Activated T-cell treated with anti-CD3 and anti-CD28 coated beads for 24 hours (primary cell): ENCODE measurements at regions not wholly inside any gene's neighbourhood (a gene's known extent, or its start where the extent isn't known, plus 50 kb on each side); places are given as distances from the start of the nearest gene placed in this dataset.
A peak's percentile ranks its signal among the peaks of the same experiment; 100 is the strongest.

Experiments
- DNase-seq: peaks from one replicate; pipeline ENCODE4 v3.0.0-alpha.2; 2020; ENCODE audit warnings: low read depth

- DNase-seq, result no peak
These were observed 75.1 kb downstream of the LINGO1 start for GRCh38 chr15:77557564-77557963.

- no peak for DNase-seq
These were observed 75.6 kb downstream of the LINGO1 start for GRCh38 chr15:77557144-77557543.

GRCh38 chr15:77556622-77557021, 76.1 kb downstream of the LINGO1 start:
- DNase-seq, result no peak

GRCh38 chr15:77555232-77555631, 77.5 kb downstream of the LINGO1 start:
- DNase-seq, result no peak

GRCh38 chr15:77554306-77555080, 78.2 kb downstream of the LINGO1 start:
- no peak for DNase-seq

GRCh38 chr15:77553695-77554094, 79.0 kb downstream of the LINGO1 start:
- no peak for DNase-seq

GRCh38 chr15:77553257-77553656, 79.5 kb downstream of the LINGO1 start:
- no peak for DNase-seq

GRCh38 chr15:77552066-77552465, 80.6 kb downstream of the LINGO1 start:
- DNase-seq, result no peak

- no peak for DNase-seq
These were observed 82.1 kb downstream of the LINGO1 start for GRCh38 chr15:77550301-77551251.

- no peak for DNase-seq
These were observed 83.0 kb downstream of the LINGO1 start for GRCh38 chr15:77549576-77550288.

GRCh38 chr15:77548589-77549557, 83.8 kb downstream of the LINGO1 start:
- DNase-seq, result no peak

GRCh38 chr15:77547801-77548588, 84.7 kb downstream of the LINGO1 start:
- DNase-seq, result no peak

GRCh38 chr15:77546870-77547269, 85.8 kb downstream of the LINGO1 start:
- DNase-seq, result no peak

GRCh38 chr15:77546050-77546501, 86.6 kb downstream of the LINGO1 start:
- DNase-seq, result no peak

- DNase-seq, result no peak
These were observed 87.7 kb downstream of the LINGO1 start for GRCh38 chr15:77545058-77545457.

GRCh38 chr15:77544162-77544561, 88.5 kb downstream of the LINGO1 start:
- no peak for DNase-seq

- DNase-seq, result peak; percentile 71
These were observed 89.4 kb downstream of the LINGO1 start for GRCh38 chr15:77543159-77543882.

GRCh38 chr15:77542491-77543001, 90.2 kb downstream of the LINGO1 start:
- DNase-seq, result no peak

- DNase-seq, result no peak
These were observed 91.1 kb downstream of the LINGO1 start for GRCh38 chr15:77541421-77542181.
